ENCODE measurements at regions not wholly inside any gene's neighbourhood (a gene's known extent, or its start where the extent isn't known, plus 50 kb on each side); places are given as distances from the start of the nearest gene placed in this dataset.

- in situ Hi-C loops (cut with MboI) (no loop called here), intact Hi-C loops (cut with micrococcal nuclease) (no loop called here)
- Histone ChIP-seq H3K9ac (ENCODE audit: insufficient read depth in 1 of 2, low read depth in 2 of 2, low read length in 2 of 2) (no peak overlapping the region), H3K27me3 (ENCODE audit: control insufficient read depth in 2 of 2, insufficient read depth in 2 of 2, low read length in 2 of 2) (no peaks in the 10 kb centered on the region), H3K36me3 (ENCODE audit: control insufficient read depth, insufficient read depth, low read length) (no peaks in the 10 kb centered on the region), H3K4me3 (no peak overlapping the region), H3K9me3 (replicated peaks; ENCODE audit: control insufficient read depth, insufficient read depth, low read depth, low read length) (no peaks in the 10 kb centered on the region), H3K79me2 (ENCODE audit: control insufficient read depth, insufficient read depth, low read length) (no peaks in the 10 kb centered on the region), H2AFZ (ENCODE audit: low read depth, low read length) (no peak overlapping the region), H3K4me2 (ENCODE audit: insufficient read depth, low read length) (no peak overlapping the region), H4K20me1 (replicated peaks; ENCODE audit: control insufficient read depth, insufficient read depth, low read length) (no peaks in the 10 kb centered on the region), H3K9me1 (ENCODE audit: control insufficient read depth, insufficient read depth, low read length) (no peaks in the 10 kb centered on the region), H3K4me1 (replicated peaks in 1 of 2; ENCODE audit: control insufficient read depth in 2 of 2, insufficient read depth in 2 of 2, low read length in 2 of 2) (no peaks in the 10 kb centered on the region), H3K27ac (ENCODE audit: extremely low read depth, low read depth, low read length) (no peak overlapping the region)
- TF ChIP-seq E2F8 (IDR thresholded peaks at IDR 0.05; ENCODE audit: low read depth, partially characterized antibody) (no peak), MCM5 (IDR thresholded peaks at IDR 0.05; ENCODE audit: low read depth) (no peak)
- BruUV-seq (replicated peaks): no TSS peak
- ATAC-seq (no peak), DNase-seq (ENCODE audit: extremely low read depth in 1 of 4, low spot score in 3 of 4) (no peak), FAIRE-seq (no peak)
- ChIA-PET CTCF (ENCODE audit: low intra/inter-chr PET ratio) (no interaction called here), POLR2A (no interaction called here)
- WGBS (ENCODE audit: insufficient coverage, low coverage, missing lambda C conversion rate): 0% methylated on average over 4 of the region's 4 CpGs
These were observed 880.5 kb upstream of the POU3F4 start for GRCh38 chrX:82627568-82627967.

- TF ChIP-seq NRF1 (conservative IDR thresholded peaks at IDR 0.05 in 1 of 2, IDR thresholded peaks at IDR 0.05 in 1 of 2) (no peak), POLR2B (IDR thresholded peaks at IDR 0.05; ENCODE audit: low read depth, partially characterized antibody) (no peak), PHF20 (IDR thresholded peaks at IDR 0.05; ENCODE audit: partially characterized antibody) (no peak), TRIM28 (IDR thresholded peaks at IDR 0.05) (no peak), RAD21 (CRISPR knock-in tag; conservative IDR thresholded peaks at IDR 0.05 in 1 of 2, IDR thresholded peaks at IDR 0.05 in 1 of 2) (no peak), MAFG (tag; conservative IDR thresholded peaks at IDR 0.05) (no peak), SP2 (IDR thresholded peaks at IDR 0.05; ENCODE audit: extremely low read depth, low read depth, low read length, poor library complexity, severe bottlenecking) (no peak), RFX5 (IDR thresholded peaks at IDR 0.05; ENCODE audit: low read depth, low read length) (no peak), ZNF717 (CRISPR knock-in tag; IDR thresholded peaks at IDR 0.05) (no peak), CBX1 (IDR thresholded peaks at IDR 0.05; ENCODE audit: low read depth) (no peak), ZNF23 (CRISPR knock-in tag; IDR thresholded peaks at IDR 0.05) (no peak), OTX1 (CRISPR knock-in tag; IDR thresholded peaks at IDR 0.05) (no peak), FUS (optimal IDR thresholded peaks at IDR 0.05; ENCODE audit: low read depth, low read length) (no peak)
- Histone ChIP-seq H3K27ac (ENCODE audit: extremely low read depth, low read depth, low read length) (no peak overlapping the region), H3K4me2 (ENCODE audit: insufficient read depth, low read length) (no peak overlapping the region), H4K20me1 (replicated peaks; ENCODE audit: control insufficient read depth, insufficient read depth, low read length) (no peaks in the 10 kb centered on the region), H3K9ac (ENCODE audit: insufficient read depth in 1 of 2, low read depth in 2 of 2, low read length in 2 of 2) (no peak overlapping the region), H3K4me3 (no peak overlapping the region), H3K4me1 (replicated peaks in 1 of 2; ENCODE audit: control insufficient read depth in 2 of 2, insufficient read depth in 2 of 2, low read length in 2 of 2) (no peaks in the 10 kb centered on the region), H3K36me3 (ENCODE audit: control insufficient read depth, insufficient read depth, low read length) (no peaks in the 10 kb centered on the region), H3K79me2 (ENCODE audit: control insufficient read depth, insufficient read depth, low read length) (no peaks in the 10 kb centered on the region), H3K9me3 (replicated peaks; ENCODE audit: control insufficient read depth, insufficient read depth, low read depth, low read length) (no peaks in the 10 kb centered on the region), H3K9me1 (ENCODE audit: control insufficient read depth, insufficient read depth, low read length) (no peaks in the 10 kb centered on the region), H3K27me3 (ENCODE audit: control insufficient read depth in 2 of 2, insufficient read depth in 2 of 2, low read length in 2 of 2) (no peaks in the 10 kb centered on the region), H2AFZ (ENCODE audit: low read depth, low read length) (no peak overlapping the region)
- DNase-seq (ENCODE audit: extremely low read depth in 1 of 4, low spot score in 3 of 4): no peak
- no peak for FAIRE-seq
- no TSS peak for BruUV-seq (replicated peaks)
- ChIA-PET CTCF (ENCODE audit: low intra/inter-chr PET ratio) (no interaction called here), POLR2A (no interaction called here)
- in situ Hi-C loops (cut with MboI) (no loop called here), intact Hi-C loops (cut with micrococcal nuclease) (loop anchor here (1.0 kb wide), 1 partner anchor 22 kb away; no protein-coding TSS in a partner anchor)
- 0% methylated on average over 2 of the region's 2 CpGs for WGBS (ENCODE audit: insufficient coverage, low coverage, missing lambda C conversion rate)
- ATAC-seq: no peak
These were observed 860.0 kb upstream of the POU3F4 start for GRCh38 chrX:82648062-82648461.

Measured in K562 (cell line).